ENCODE measurements at regions not wholly inside any gene's neighbourhood (a gene's known extent, or its start where the extent isn't known, plus 50 kb on each side); places are given as distances from the start of the nearest gene placed in this dataset.

DNA sequence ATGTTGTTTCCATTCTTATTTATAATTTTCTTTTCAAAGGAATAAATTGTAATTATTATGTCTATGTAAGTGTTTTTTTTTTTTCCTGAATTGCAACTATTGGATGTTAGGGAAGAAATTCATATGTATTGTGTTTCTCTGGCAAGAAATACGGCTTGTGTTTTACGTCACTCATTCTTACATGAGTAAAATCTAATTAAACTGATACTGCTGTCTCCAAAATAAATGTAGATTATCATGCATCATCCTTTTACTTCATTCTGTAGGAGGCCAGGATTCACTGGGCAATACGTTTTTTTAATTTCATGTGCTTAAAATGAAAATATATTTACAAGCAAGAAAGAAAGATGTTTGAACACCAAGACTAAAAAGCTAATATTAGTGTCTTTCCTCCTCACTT, 590.8 kb downstream of the OTOL1 start:
- Histone ChIP-seq H3K4me2 (ENCODE audit: control insufficient read depth, insufficient read depth) (no peak overlapping the region), H3K27ac (ENCODE audit: control insufficient read depth, insufficient read depth) (no peak overlapping the region), H2AFZ (ENCODE audit: control insufficient read depth, low read depth, low read length) (no peak overlapping the region), H3K36me3 (ENCODE audit: control insufficient read depth in 2 of 2, insufficient read depth in 2 of 2, low read length in 1 of 2) (no peaks in the 10 kb centered on the region), H3K9me3 (replicated peaks; ENCODE audit: control insufficient read depth, insufficient read depth, low read length) (no peaks in the 10 kb centered on the region), H3K27me3 (replicated peaks in 1 of 2; ENCODE audit: control insufficient read depth in 2 of 2, insufficient read depth in 2 of 2, low read length in 1 of 2) (no peaks in the 10 kb centered on the region), H3K9ac (ENCODE audit: control insufficient read depth, insufficient read depth, low read length) (no peak overlapping the region), H4K20me1 (ENCODE audit: control insufficient read depth, insufficient read depth) (no peaks in the 10 kb centered on the region), H3K79me2 (ENCODE audit: control insufficient read depth, insufficient read depth, low read length) (no peaks in the 10 kb centered on the region), H3K4me3 (no peak overlapping the region), H3K4me1 (ENCODE audit: control insufficient read depth, insufficient read depth, low read length) (no peaks in the 10 kb centered on the region)
- no peak for ATAC-seq
- TF ChIP-seq EGR1 (IDR thresholded peaks at IDR 0.05; ENCODE audit: borderline replicate concordance in 1 of 2, low read depth in 2 of 2, low read length in 2 of 2) (no peak), CHD1 (IDR thresholded peaks at IDR 0.05; ENCODE audit: low read depth, low read length) (no peak), CEBPB (IDR thresholded peaks at IDR 0.05; ENCODE audit: borderline replicate concordance in 1 of 2, low read depth in 2 of 2, low read length in 2 of 2) (no peak), NRF1 (conservative IDR thresholded peaks at IDR 0.05; ENCODE audit: low read depth, low read length) (no peak)
- TF ChIP-seq, protein P1, sequence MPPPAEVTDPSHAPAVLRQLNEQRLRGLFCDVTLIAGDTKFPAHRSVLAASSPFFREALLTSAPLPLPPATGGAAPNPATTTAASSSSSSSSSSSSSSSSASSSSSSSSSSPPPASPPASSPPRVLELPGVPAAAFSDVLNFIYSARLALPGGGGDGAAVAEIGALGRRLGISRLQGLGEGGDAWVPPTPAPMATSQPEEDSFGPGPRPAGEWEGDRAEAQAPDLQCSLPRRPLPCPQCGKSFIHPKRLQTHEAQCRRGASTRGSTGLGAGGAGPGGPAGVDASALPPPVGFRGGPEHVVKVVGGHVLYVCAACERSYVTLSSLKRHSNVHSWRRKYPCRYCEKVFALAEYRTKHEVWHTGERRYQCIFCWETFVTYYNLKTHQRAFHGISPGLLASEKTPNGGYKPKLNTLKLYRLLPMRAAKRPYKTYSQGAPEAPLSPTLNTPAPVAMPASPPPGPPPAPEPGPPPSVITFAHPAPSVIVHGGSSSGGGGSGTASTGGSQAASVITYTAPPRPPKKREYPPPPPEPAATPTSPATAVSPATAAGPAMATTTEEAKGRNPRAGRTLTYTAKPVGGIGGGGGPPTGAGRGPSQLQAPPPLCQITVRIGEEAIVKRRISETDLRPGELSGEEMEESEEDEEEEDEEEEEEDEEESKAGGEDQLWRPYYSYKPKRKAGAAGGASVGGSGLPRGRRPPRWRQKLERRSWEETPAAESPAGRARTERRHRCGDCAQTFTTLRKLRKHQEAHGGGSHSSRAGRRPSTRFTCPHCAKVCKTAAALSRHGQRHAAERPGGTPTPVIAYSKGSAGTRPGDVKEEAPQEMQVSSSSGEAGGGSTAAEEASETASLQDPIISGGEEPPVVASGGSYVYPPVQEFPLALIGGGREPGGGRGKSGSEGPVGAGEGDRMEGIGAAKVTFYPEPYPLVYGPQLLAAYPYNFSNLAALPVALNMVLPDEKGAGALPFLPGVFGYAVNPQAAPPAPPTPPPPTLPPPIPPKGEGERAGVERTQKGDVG (CRISPR knock-in tag; IDR thresholded peaks at IDR 0.05) = no peak
- no TSS peak for BruUV-seq (replicated peaks)
- intact Hi-C loops (cut with micrococcal nuclease; ENCODE audit: unreplicated experiment) (no loop called here), in situ Hi-C loops (cut with MboI) (no loop called here)
- ChIA-PET POLR2A (no interaction called here), CTCF (interaction anchor here (0.7 kb wide), 1 partner anchor 234 kb away, joined by 3 read pairs; no protein-coding TSS in a partner anchor), SMC1A (ENCODE audit: uncharacterized antibody, unreplicated experiment) (no interaction called here), RAD21 (ENCODE audit: unreplicated experiment) (no interaction called here)
- DNase-seq (ENCODE audit: low read depth, low spot score) = no peak
- FAIRE-seq = no peak
- WGBS (ENCODE audit: insufficient coverage, insufficient replicate concordance, low lambda C conversion rate, missing lambda C conversion rate) = 22% methylated on average over 3 of the region's 3 CpGs
